Mammary epithelial cell (primary cell): ENCODE measurements at regions not wholly inside any gene's neighbourhood (a gene's known extent, or its start where the extent isn't known, plus 50 kb on each side); places are given as distances from the start of the nearest gene placed in this dataset.

Experiments
- CTCF ChIP-seq, 2 donors: IDR thresholded peaks in 1 of 2; conservative IDR thresholded peaks in 1 of 2; 2 replicates each; pipeline ENCODE4 v1.5.1; 2011 to 2012; ENCODE audit warnings: inconsistent platforms in 2 of 2, low read length in 2 of 2, mild to moderate bottlenecking in 2 of 2, control low read depth in 1 of 2, low read depth in 1 of 2; ENCODE audit not compliant: insufficient read depth in 1 of 2; ENCODE audit errors: extremely low read depth in 1 of 2
- EZH2 ChIP-seq: IDR thresholded peaks from 2 replicates; pipeline ENCODE4 v1.6.1; 2012; ENCODE audit warnings: low read length, inconsistent platforms, borderline replicate concordance

- TF ChIP-seq CTCF (conservative IDR thresholded peaks at IDR 0.05 in 1 of 2, IDR thresholded peaks at IDR 0.05 in 1 of 2; ENCODE audit: extremely low read depth in 1 of 2, insufficient read depth in 1 of 2, low read depth in 1 of 2, low read length in 2 of 2) (no peak), EZH2 (no peak)
Observed at GRCh38 chr12:105915997-105916759, 222.6 kb downstream of the NUAK1 start.
